GM23248 (cell line): ENCODE measurements at regions not wholly inside any gene's neighbourhood (a gene's known extent, or its start where the extent isn't known, plus 50 kb on each side); places are given as distances from the start of the nearest gene placed in this dataset.

Source experiments
- EZH2 ChIP-seq: fragments of 200-600 bp; sonication (generic); IDR thresholded peaks from 2 replicates; pipeline ENCODE4 v1.6.1; 2018; ENCODE audit warnings: antibody characterized with exemption, mild to moderate bottlenecking; ENCODE audit not compliant: insufficient read depth, poor library complexity, severe bottlenecking
- EZH2phosphoT487 ChIP-seq: fragments of 200-600 bp; sonication (generic); IDR thresholded peaks from 2 replicates; pipeline ENCODE4 v1.6.1; 2018; ENCODE audit warnings: antibody characterized with exemption, moderate library complexity, mild to moderate bottlenecking, low read depth; ENCODE audit not compliant: insufficient read depth

GRCh38 chr2:35821675-35822074, 533.9 kb upstream of the CRIM1 start:
- TF ChIP-seq EZH2 = no peak
- TF ChIP-seq EZH2phosphoT487 = no peak
